HL-60 (cell line): ENCODE measurements at regions not wholly inside any gene's neighbourhood (a gene's known extent, or its start where the extent isn't known, plus 50 kb on each side); places are given as distances from the start of the nearest gene placed in this dataset.

Source experiments
- CTCF ChIP-seq: IDR thresholded peaks from one replicate; pipeline ENCODE4 v1.5.1; 2011; ENCODE audit warnings: low read length, control low read depth, inconsistent platforms; ENCODE audit not compliant: insufficient read depth
- GABPA ChIP-seq: IDR thresholded peaks from 2 replicates; pipeline ENCODE4 v1.6.1; 2012; ENCODE audit warnings: low read depth
- POLR2AphosphoS5 ChIP-seq: IDR thresholded peaks from 2 replicates; pipeline ENCODE4 v1.6.1; 2012; ENCODE audit warnings: low read depth
- REST ChIP-seq: IDR thresholded peaks from 2 replicates; pipeline ENCODE4 v1.6.1; 2012; ENCODE audit warnings: low read depth; ENCODE audit not compliant: insufficient replicate concordance
- SPI1 ChIP-seq: IDR thresholded peaks from 2 replicates; pipeline ENCODE4 v1.6.1; 2012; ENCODE audit warnings: low read depth, mild to moderate bottlenecking, borderline replicate concordance

DNA sequence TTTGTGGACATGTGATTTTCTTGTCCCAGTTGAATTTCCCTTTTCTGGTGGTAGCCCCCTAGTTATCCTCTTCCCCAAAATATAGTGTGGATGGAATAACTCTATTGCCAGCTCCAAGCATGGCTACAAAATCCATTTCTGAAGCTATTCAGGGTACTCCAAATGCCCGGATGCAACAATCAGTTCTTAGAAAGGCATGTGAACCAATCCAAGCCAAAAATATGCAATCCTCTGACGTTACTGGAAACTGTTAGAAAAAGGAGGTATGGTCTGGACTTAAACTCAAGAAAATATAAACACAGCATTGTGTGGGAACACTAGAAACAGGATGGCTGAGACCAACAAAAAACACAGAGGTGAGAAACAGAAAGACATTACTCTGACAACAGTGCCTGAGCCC, 347.0 kb downstream of the GPAM start:
- TF ChIP-seq CTCF (no peak), POLR2AphosphoS5 (no peak), REST (no peak), GABPA (no peak), SPI1 (no peak)
